Embryonic facial prominence (tissue), 1 donor: ENCODE measurements at regions not wholly inside any gene's neighbourhood (a gene's known extent, or its start where the extent isn't known, plus 50 kb on each side); places are given as distances from the start of the nearest gene placed in this dataset.
A peak's percentile ranks its signal among the peaks of the same experiment; 100 is the strongest.
"Not testable (repeated sequence)": the region's sequence is repeated elsewhere in the genome, so short reads cannot be mapped to it uniquely, and the experiment has no call there.

Source experiments
- DNase-seq: peaks from one replicate; pipeline ENCODE4 v3.0.0-alpha.2; 2016; ENCODE audit errors: extremely low spot score

DNA sequence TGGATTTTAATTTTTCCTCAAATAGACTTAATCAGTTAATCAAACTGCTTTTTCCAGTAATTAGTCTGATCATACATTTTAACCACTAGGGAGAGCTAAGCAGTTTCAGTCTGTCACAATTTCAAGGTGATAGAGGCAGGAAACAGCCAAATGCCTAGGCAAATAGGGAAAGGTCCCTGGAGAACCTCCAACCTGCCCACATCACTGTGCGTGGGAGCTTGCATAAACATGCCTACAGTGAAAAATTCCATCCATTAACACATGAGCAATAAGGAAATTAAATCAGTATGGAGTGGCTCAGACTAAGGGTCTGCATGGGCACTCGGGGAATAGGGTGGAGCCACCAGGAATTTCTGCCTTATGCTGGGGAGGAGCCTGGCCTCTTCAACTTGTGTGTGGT, 74.6 kb downstream of the AASDHPPT start:
- DNase-seq, result no peak

DNA sequence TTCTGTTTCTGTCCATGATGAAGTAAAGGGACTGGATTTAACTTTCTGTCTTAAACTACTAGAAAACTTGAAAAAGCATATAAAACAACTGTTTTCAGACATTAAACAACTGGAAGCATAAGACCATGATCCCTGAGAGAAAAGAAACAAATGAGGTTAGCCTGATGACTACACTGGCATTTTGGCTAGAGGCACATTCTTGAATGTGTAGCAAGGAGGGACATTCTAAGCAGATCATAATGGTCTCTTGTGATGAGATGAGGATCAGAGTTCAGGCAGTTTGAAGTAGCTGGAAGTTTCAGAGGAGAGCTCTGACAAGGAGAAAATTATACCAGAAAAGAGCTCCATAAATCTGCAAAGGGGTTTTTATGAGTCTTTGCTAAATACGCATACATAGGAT, 75.4 kb downstream of the AASDHPPT start:
- DNase-seq, result no peak

DNA sequence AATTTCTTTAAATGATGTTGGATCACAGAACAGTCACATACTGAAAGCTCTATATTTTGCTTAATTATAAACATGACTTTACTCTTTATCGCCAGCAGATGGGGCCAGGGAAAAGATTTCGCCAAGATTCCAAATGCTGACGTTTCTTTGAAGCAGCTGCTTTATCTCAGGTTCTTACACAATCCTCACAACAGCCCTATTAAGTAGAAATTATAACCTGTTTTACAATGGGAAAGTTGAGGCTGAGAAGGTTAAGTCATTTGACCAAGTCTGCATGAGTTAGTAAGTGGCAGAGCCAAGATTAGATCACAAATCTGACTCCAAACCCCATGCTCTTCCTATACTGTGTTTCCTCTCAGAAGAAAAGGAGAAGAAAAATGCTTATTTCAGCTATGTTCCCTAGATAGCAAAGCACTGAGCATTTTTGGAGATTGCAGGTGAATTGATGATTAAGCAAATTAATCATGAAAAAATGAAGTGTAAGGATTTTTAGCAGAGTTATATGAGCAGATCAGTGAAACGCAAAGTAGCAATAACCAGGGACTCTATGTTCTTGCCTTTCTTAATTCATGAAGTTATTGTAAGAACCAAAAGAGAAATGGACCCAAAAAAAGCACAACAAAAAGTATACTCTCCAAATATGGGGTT, 79.0 kb downstream of the AASDHPPT start:
- DNase-seq, result peak; percentile 36

DNA sequence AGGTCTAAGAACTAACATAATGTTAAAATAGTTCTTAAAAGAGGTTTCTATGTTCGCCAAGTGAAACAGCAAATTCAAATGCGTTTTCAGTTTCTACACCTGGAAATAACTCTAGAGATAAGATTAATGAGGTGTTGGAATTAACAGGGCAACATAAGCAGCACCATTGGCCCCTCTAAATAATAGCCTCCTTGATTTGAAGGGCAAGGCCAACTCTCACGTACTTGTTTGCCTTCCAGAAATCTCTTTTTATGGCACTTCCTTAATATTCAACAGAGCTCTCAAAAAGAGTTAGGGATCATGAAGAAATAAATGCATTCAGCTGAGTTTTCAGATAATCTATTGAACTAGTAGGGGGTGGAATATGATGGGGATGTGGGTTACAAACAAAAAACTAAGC, 80.9 kb downstream of the AASDHPPT start:
- DNase-seq, result no peak

DNA sequence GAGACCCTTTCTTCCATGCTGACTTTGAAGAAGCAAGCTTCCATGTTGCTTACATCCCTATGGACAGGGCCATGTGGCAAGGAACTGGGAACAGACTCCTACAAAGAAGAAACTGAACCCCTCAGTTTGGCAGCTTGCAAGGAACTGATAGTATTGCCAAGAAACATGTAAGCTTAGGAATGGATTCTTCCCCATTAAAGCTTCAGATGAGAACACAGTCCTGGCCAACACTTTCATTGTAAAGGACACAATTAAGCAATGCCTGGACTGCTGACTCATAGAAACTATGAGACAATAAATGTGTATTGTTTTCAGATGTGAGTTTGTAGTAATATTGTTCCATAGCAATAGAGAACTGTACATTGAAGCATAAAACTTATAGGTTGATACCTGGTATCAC, 82.4 kb downstream of the AASDHPPT start:
- no peak for DNase-seq

DNA sequence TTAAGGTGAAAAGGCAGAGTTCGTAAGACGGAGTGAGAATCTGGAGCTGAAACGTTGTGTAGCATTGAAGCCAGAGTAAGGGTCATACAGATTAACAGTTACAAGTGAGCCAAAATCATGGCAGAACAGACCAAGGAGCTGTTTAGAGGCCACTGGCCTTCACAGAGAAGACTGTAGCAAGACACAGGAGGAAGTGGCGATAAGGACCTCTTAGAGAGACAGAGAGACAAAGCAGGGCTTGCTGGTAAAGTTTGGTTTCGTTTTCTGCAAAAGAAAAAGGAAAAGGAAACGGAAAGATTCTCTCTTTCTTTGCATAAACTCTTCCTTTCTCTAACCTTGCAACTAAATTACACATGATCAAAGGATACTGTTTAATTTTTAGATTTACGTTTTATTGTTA, 83.0 kb downstream of the AASDHPPT start:
- DNase-seq, result no peak

DNA sequence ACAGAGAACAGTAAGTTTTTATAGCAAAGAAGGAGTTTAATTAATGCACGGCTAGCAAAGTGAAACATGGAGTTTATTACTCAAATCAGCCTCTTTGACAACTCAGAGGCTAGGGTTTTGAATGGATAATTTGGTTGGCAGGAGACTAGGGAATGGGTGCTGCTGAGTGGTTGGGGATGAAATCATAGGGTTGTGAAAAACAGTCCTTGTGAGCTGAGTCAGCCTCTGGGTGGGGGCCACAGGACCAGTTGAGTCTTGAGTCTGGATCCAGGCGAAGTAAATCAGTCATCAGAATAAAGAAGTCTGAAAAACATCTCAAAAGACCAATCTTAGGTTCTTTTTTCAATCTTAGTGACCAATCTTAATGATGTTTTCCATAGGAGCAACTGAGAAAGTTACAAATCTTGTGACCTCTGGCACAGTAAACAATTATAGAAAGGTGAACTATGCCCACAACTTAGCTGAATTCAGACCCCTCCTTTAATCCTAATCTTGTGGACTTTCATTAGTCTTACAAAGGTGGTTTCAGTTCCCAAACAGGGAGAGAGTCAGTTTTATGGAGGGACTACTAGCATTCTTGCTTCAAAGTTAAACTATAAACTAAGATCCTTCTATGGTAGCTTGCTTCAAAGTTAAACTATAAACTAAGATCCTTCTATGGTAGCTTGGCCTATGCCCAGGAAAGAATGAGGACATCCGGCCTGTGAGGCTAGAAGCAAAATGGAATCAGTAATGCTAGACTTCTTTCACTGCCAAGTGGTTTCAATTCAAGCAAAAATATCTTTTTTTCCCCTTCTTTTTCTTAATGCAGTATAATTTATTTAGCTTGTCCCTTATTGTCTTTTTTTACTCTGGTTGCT, 84.5 kb downstream of the AASDHPPT start:
- DNase-seq, result no peak

DNA sequence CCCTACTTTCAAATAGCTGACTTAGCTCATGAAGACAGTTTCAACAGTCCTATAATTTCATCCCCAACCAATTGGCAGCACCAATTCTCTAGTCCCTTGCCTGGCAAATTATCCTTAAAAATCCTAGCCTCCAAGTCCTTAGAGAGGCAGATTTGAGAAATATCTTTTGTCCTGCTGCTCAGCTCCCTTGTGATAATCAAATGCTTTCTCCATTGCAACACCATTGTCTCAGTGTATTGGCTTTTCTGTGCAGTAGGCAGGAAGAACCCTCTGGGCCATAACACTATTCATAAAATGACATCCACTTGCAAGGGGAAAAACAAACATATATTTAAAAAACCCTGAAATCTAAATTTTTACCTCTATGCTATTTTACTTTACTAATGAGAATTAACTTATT, 89.6 kb downstream of the AASDHPPT start:
- DNase-seq, result no peak

DNA sequence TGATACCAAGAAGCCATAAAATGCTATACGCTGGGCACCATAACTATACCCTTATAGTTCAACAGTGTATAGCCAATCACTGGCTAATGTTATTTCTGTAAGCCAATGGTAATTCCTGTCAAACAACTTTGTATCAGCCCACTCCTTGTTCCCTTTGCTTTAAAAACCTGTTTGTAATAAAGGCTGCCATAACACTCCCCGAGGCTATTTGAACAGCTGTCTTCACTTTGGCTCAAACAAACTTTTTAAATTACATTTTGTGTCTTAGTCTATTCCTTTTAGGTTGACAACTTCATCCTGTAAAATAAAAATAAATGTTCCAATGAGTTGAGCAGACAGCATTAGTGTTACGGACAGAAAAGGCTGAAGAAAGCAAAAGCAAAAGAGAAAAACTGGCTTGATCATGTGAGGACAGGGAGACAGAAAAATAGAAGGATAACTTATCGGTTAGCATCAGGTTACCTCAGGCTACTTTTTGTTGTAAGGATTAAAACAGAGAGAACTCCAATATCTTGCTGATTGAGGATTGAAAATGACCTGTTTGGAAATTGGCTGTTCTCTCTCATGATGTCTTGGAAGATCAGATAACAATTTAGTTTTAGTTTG, 95.0 kb downstream of the AASDHPPT start:
- DNase-seq, result peak; percentile 78

DNA sequence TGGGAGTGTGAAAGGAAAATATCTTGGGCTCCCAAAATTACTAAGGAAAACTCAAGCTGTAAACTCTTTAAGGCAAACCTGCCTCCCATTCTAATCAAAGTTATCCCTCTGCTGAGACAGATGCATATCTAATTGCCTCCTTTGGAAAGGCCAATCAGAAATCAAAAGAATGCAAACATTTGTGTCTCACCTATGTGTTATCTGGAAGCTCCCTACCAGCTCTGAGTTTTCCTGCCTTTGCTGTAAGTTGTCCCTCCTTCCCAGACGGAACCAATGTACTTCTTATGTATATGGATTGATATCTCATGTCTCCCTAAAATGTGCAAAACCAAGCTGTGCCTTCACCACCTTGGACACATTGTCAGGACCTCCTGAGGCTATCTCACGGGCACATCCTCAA, 95.8 kb downstream of the AASDHPPT start:
- DNase-seq, result no peak

DNA sequence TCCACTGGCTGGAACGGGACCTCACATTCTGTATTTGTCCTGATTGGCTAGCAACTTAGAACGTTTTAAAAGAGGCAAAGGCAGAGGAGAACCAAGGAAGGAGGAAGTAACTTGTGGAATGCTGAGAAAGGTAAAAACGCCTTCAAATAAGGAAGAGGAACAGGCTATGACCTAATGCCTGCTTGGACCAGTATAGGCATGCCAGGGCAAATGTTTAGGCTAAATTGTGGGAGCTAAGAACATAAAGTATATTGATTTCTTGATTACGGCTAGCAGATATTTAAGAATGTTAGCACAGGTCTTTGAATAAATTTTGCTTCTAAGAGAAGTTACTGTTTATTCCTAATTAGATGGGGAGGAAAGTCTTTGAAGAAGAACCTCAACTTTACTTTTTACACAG, 96.5 kb downstream of the AASDHPPT start:
- DNase-seq, result not testable (repeated sequence)

DNA sequence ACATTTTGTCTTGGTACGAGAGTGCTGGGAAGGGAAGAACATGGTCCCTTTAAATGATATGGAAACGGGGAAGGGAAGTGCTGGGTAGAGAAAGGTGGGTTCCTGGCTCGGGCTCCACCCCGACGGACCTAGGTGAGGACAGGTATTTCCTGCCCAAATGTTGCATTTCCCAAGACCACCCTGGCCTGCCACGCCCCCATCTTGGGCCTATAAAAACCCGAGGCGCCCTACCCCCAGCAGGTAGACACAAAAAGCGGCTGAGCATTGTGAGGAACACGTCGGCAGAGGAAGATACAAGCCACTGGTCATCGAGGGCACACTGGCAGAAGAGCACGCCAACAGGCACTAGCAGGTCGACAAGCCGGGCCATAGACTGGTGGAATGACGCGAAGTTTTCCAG, 99.4 kb downstream of the AASDHPPT start:
- DNase-seq, result no peak

DNA sequence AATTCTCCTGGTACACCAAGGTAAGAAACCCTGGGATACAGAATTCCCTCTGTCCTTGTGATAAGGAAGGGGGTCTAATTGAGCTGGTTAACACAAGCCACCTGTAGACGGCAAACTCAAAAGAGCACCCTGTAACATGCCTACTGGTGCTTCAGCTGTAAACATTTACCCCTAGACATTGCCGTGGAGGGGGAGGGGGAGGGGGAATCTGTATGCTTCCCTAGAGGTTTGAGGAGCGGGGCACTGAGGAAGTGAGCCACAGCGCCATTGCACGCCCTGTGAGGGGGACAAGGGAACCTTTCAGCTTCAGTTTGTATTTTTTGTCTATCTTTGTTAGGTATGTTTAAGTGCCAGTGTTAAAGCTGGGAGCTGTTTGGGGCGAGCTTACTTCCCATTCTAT, 99.8 kb downstream of the AASDHPPT start:
- DNase-seq, result no peak

DNA sequence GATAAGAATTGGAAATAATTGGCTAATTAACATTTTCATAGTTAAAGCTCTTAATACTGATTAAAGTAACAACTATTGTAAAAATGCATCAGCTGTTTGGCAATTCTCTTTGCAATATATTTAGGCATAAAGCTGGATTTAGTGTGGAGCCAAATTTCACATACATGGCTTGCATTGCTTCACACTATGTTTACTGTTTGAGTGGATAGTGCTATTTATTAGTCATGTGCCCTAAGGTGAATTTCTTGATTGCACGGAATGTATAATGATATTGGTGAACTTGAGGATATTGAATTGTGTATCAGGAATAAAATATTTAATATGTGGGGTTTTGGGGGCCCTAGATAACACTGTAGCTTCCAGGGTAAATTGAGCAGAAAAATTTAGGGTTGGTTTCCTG, 100.9 kb downstream of the AASDHPPT start:
- DNase-seq, result no peak

DNA sequence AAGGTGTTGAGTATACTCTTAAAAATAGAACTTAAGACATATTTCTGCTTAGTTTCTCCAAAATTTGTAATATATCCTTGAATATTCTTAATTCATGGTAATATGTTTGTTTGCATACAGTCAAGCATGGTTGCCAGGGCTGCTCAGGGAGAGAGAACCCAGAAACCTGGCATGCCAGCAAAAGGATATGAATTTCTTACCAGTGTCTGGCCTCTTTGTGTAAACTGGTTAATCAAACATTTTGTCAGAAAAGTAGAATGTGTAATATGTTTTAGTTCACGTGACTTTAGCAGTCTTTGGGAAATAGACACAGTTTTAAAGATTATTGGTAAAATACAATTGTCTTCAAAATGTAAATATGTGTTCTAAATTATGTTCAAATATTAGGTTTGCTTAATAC, 101.6 kb downstream of the AASDHPPT start:
- no peak for DNase-seq

DNA sequence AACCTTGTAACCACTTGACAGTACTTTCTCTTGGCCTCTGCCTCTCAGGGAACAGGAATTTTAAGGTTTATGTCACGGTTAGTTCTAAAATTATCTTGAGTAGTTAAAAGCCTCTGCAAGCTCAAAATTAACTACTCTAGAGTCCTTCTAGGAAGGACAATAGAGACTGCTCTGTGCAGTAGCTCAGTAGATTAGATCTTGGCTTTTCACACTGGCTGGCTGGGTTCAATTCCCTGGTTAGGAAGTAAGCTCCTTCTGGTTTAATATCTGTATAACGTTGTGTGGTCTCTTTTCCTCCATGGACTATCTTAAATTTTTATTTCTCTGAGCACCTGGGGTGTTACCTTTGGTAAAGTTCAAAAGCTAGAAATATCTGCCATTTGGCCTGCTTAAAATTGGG, 109.2 kb downstream of the AASDHPPT start:
- DNase-seq, result no peak

DNA sequence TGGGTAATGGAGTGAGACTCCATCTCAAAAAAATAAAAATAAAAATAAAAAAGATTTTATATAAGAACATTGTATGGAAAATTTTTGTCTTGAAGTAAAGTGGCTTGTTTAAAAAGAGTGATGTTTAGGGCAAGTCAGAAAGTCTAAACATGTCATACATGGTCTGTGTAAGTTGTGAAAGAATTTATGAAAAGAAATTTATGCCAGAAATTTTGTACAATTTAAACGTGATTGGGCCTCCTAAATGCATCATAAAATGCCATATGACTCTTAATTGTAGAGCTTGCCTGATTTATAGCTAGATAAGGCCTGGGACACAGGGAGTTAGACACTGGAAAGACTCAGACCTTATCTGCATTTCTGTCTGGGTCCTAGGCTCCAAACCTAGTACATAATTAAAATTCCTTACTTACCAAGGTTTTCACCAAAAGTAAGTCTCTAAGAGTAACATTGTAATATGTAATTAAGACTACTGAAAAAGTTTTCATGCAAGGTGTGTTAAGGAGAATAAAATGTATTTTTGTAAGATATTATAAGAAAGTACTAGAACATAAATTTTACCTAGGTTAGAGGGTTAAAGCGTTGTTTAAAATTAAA, 110.5 kb downstream of the AASDHPPT start:
- no peak for DNase-seq

DNA sequence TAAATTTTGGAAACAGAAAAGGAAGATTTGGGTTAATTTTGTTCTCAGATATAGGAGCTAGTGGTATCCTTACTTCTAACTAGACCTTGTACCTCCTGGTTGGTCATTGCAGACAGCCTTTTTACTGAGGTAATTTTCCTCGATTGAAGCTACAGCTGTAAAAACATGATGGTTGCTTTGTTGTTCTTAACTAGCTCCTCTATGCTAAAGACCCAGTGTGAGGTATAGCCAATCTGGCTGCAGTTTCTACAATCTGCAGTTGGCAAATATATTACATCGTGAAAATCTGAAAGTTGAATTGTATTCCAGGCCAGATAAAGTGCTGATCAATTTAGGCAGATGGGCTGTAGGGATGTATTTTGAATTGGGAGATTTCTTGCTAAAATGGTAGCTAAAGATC, 116.5 kb downstream of the AASDHPPT start:
- DNase-seq, result no peak

DNA sequence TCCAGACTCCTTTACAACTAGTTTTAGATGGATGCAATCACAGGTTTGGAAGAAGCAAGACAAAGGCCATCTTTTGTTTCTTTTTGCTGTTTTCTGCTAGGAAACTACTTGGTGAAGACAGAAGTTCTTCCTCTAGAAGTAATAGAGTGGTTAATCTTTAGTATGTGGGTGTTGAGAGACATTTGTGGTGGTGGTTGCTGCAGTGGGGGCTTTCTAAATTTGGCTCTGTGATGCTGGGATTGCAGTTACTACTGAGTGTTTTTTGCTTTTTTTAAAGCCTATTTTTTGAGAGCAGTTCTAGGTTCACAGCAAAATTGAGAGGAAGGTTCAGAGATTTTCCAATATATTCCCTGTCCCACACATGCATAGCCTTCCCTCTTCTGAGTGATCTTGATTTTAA, 120.0 kb downstream of the AASDHPPT start:
- DNase-seq, result no peak

DNA sequence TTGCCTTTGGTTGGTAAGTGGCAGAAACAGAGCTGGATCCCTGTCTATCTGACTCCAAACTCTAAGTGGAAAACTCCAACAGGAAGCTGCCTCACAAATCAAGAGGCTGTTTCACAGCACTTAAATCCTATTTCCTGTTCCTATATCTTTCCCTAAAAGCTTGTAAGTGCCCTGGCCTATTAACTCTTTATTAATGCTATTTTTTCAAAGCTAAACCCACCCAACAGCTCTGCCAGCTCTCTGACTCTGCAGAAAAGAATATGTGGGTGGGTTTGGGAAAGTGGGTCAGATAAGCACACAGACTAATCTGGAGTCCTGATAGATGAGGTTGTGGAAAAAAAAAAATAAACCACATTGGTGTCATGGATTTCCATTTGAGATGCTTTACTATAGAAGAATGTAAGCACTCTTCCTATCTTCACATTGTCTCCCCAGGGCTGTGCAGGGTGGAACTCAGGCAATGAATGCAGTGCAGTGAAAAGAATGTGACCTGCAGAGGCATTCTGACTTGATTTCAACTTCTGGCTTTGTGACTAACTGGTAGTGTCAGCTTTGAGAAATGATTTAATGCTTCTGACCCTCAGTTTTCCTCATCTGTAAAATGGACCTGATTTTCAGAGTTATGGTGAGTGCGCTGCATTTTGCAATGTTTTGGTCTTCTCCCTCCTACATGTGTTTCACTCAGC, 125.6 kb downstream of the AASDHPPT start:
- no peak for DNase-seq

DNA sequence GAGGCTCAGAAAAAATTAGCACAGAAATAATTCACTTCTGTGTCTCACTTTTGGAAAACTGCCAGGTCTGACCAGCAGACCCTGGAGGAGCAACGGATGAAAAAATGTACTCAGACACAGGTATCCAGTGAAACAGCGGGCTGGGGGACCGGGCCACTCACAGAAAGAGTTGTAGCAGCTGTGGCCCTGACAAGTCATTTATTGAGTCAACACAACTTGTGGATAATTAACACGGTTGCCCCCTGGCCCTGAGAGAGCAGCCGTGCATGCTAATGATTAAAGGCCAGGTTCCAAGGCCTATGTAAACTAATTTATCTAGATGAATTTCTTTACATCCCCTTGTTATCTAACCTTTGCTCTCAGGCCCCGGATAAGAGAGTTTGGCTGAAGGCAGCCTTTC, 131.3 kb downstream of the AASDHPPT start:
- DNase-seq, result no peak

DNA sequence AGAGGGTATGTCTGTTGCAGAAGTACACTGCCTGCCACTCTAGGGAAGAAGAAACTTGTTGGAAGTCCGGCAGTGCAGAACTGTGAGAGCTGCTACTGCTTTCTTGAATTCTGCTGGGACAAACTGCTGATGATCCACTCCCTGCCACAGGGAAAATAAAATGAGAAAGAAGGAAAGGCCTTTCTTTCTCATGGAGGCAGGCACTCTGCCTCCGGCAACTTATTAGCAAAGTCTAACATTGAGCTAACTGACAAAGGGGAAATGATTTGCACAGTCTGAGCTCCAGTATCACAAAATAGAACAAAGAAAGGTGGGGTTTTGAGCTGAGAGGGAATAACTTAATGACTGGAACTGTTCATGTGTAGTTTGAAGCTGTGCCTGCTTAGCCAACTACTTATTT, 134.6 kb downstream of the AASDHPPT start:
- DNase-seq, result no peak
